CD4-positive, alpha-beta T cell treated with Interleukin-15 for 1 hour (primary cell): ENCODE measurements at regions not wholly inside any gene's neighbourhood (a gene's known extent, or its start where the extent isn't known, plus 50 kb on each side); places are given as distances from the start of the nearest gene placed in this dataset.

ENCODE experiments used
- DNase-seq: peaks from one replicate; pipeline ENCODE4 v3.0.0-alpha.2; 2020

- DNase-seq: no peak
Observed at GRCh38 chr16:35296962-35297653, 1837.7 kb downstream of the TP53TG3F start.

GRCh38 chr16:35298460-35299243, 1839.2 kb downstream of the TP53TG3F start:
- DNase-seq: no peak

GRCh38 chr16:35302859-35303258, 1843.4 kb downstream of the TP53TG3F start:
- no peak for DNase-seq

- no peak for DNase-seq
Observed at GRCh38 chr16:35305476-35305875, 1846.1 kb downstream of the TP53TG3F start.

- no peak for DNase-seq
Observed at GRCh38 chr16:35306915-35307314, 1847.5 kb downstream of the TP53TG3F start.

GRCh38 chr16:35308674-35309073, 1849.3 kb downstream of the TP53TG3F start:
- no peak for DNase-seq

- no peak for DNase-seq
Observed at GRCh38 chr16:35310999-35311398, 1851.6 kb downstream of the TP53TG3F start.

- DNase-seq: no peak
Observed at GRCh38 chr16:35311475-35311874, 1852.1 kb downstream of the TP53TG3F start.

- DNase-seq: no peak
Observed at GRCh38 chr16:35314298-35314697, 1854.9 kb downstream of the TP53TG3F start.

GRCh38 chr16:35319536-35320192, 1860.3 kb downstream of the TP53TG3F start:
- DNase-seq: no peak

- DNase-seq: no peak
Observed at GRCh38 chr16:35325936-35326335, 1866.5 kb downstream of the TP53TG3F start.

- DNase-seq: no peak
Observed at GRCh38 chr16:35339337-35339736, 1879.9 kb downstream of the TP53TG3F start.

- no peak for DNase-seq
Observed at GRCh38 chr16:35342012-35342411, 1882.6 kb downstream of the TP53TG3F start.

GRCh38 chr16:35344012-35344762, 1884.8 kb downstream of the TP53TG3F start:
- DNase-seq: no peak

GRCh38 chr16:35352431-35352830, 1893.0 kb downstream of the TP53TG3F start:
- no peak for DNase-seq

GRCh38 chr16:35363510-35363909, 1904.1 kb downstream of the TP53TG3F start:
- no peak for DNase-seq

- DNase-seq: no peak
Observed at GRCh38 chr16:35364263-35364662, 1904.9 kb downstream of the TP53TG3F start.

GRCh38 chr16:35365675-35366074, 1906.3 kb downstream of the TP53TG3F start:
- no peak for DNase-seq

GRCh38 chr16:35370617-35371016, 1911.2 kb downstream of the TP53TG3F start:
- DNase-seq: no peak

- no peak for DNase-seq
Observed at GRCh38 chr16:35377142-35377541, 1917.7 kb downstream of the TP53TG3F start.

GRCh38 chr16:35386619-35387018, 1927.2 kb downstream of the TP53TG3F start:
- no peak for DNase-seq

- no peak for DNase-seq
Observed at GRCh38 chr16:35391328-35391727, 1931.9 kb downstream of the TP53TG3F start.

GRCh38 chr16:35398180-35398579, 1938.8 kb downstream of the TP53TG3F start:
- no peak for DNase-seq
